NCI-H748 (cell line): ENCODE measurements at regions not wholly inside any gene's neighbourhood (a gene's known extent, or its start where the extent isn't known, plus 50 kb on each side); places are given as distances from the start of the nearest gene placed in this dataset.

ENCODE experiments used
- DNase-seq: peaks from one replicate; lab custom pipeline; 2025; ENCODE audit not compliant: unreplicated experiment; lab: John Stamatoyannopoulos, UW

- DNase-seq, result no peak
Observed at GRCh38 chr18:79608999-79609461, 70.6 kb upstream of the CTDP1 start.

- no peak for DNase-seq
Observed at GRCh38 chr18:79609841-79610281, 69.7 kb upstream of the CTDP1 start.

DNA sequence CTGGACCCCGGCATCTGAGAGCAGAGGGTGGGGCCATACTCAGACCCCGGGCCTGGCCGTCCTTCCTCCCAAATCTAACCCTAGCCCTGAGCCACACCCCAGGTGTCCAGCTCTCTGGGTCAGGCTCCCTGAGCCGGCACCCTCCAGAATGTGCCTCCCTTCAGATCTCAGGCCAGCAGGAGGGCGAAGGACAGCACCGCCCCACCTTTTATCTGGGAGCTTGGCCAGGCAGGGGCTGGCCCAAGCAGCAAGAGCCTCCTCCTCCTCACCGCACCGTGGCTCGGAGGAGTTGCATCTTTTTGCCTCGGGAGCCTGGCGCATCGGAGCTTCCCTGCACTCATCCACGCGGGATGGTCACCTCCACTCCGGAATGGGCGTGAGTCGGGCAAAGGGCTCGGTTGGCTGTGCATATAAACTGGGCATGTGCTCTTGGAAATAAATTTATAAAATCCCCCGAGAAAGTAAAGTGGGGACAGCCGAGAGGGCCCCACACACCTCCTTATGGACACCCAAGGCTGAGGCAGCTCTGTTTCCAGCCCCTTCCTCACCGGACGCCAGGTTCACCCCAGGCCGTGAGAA lies 69.1 kb upstream of the CTDP1 start:
- DNase-seq, result no peak

DNA sequence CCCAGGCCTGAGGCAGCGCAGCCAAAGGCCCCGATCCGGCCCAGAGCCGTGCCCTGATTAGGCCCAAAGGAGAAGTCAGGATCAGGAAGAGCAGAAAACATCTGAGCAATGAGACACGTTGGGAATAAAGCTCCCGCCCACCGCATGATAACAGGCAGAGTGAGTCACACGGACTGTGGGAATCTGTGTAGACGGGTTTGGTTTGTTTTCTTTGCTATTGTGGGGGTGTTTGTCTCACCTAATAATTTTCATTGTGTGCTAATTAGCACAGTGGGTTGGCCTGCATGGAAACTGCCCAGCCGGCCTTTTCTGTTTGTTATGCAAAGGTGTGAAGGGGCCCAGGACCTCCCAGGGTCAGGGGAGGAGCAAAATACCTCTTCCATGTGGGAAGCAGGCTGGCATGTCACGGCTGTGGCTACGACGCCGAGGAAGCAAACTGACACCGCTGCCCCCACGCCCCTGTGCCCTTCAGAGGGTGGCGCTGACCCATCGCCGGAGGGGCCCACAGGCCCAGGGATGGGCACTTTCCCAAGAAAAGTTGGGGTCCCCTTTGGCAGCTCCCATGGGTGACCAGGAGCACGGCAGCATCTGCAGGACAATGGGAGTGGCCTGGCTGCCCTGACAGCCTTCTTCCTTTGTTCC lies 68.4 kb upstream of the CTDP1 start:
- DNase-seq, result peak; percentile 48

- no peak for DNase-seq
Observed at GRCh38 chr18:79612291-79613108, 67.1 kb upstream of the CTDP1 start.

- no peak for DNase-seq
Observed at GRCh38 chr18:79613186-79613931, 66.2 kb upstream of the CTDP1 start.

- no peak for DNase-seq
Observed at GRCh38 chr18:79614211-79614955, 65.2 kb upstream of the CTDP1 start.

DNA sequence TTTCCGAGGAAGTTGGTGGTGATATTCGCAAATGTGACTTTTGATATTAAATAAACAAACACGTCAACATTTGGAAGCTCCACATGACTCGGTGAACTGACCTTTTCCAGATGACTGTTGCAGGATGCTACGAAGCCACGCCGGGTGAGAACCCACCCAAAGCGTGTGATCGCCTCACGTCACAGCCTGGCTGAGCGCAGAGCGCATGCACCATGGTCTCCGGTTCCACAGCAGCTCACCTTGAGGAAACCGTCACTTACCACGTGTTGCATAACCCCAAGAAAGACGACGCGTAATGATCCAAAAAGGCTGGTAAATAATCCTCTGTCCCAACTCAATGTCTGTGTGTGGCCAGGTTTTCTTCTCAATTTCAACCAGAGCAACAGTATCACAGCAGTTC lies 64.5 kb upstream of the CTDP1 start:
- no peak for DNase-seq

DNA sequence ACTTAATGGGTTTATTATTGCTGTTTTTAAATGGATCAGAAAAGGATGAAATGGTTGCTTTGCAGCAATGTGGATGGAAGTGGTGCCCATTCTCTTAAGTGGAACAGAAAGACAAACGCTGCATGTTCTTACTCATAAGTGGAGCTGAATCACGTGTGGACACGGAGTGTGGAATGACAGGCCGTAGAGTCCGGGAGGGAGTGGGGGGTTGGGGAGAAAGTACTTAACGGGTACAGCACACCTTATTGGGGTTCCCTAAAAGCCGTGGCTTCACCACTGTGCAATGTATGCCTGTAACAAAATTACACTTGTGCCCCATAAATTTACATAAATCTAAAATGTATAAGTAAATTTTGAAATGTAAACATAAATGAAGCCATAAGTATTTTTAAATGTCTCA lies 64.0 kb upstream of the CTDP1 start:
- DNase-seq, result no peak

DNA sequence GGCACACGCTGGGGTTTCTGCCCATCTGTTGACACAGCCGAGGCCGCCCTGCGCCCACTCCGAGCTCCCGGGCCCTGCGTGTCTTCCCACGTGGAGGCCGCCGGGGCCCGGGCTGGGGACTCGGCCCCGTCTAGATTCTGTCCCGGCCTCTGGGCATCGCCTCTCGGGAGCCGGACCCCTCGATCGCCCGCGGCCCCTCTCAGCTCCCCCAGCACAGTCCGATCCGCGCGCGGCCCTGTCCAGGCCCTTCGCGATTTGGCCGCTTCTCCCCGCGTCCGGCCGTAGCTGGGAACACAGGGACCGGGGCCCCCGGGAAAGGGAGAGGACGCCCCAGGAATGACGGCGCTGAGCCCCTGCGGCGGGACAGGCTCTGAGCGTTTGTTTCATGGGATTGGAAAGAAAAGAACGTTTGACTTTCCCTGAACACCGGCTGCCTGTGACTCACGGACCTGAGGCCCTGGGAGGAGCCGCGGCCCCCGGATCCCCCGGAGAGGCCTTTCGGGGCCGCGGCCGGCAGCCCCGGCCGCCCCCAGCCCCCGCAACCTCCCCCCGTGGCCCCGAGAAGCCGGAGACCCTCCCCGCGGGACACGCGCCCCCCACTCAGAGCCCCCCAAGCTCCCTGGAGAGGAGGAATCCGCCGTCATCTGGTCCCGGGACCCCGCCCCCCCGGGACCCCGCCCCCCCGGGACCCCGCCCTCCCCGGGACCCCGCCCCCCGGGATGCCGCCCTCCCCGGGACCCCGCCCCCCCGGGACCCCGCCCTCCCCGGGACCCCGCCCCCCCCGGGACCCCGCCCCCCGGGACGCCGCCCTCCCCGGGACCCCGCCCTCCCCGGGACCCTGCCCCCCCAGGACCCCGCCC lies 62.7 kb upstream of the CTDP1 start:
- DNase-seq, result no peak

DNA sequence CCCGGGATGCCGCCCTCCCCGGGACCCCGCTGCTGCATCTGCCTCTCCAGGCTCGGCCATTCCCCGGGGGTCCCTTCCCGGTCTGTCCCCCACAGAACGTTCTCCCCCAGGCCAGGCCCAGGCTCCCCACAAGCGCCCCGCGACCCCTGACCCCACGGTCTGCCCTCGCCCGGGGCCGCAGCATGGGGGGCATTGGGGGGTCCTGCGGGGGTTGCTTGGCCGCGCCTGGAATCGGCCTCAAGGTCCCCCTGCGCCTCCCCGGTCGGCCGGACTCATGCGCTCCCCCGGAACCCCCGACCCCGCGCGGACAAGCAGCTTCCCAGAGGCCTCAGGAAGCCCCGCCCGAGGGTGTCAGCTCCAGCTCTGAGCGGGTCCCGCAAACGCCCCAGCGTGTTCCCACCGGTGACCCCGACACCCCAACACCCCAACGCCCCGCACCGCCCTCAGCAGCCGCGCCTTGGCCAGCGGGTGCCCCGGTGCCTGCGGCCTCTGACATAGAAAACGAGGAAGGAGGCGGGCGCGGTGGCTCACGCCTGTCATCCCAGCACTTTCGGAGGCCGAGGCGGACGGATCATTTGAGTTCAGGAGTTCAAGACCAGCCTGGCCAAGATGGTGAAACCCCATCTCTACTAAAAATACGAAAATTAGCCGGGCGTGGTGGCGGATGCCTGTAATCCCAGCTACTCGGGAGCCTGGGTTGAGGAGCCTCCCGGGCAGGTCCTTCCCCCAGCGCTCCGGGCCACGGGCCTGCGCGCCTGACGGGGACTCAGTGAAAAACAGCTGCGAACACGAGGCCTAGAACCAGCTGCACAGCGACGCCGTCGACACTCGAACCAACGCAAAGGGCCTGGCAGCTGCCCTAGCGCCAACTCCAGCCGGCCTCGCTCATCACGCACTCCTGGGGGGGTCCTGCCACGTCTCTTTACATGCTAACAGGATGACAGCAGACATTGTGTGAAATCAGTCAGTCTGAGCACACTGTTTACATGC lies 61.8 kb upstream of the CTDP1 start:
- DNase-seq, result no peak

DNA sequence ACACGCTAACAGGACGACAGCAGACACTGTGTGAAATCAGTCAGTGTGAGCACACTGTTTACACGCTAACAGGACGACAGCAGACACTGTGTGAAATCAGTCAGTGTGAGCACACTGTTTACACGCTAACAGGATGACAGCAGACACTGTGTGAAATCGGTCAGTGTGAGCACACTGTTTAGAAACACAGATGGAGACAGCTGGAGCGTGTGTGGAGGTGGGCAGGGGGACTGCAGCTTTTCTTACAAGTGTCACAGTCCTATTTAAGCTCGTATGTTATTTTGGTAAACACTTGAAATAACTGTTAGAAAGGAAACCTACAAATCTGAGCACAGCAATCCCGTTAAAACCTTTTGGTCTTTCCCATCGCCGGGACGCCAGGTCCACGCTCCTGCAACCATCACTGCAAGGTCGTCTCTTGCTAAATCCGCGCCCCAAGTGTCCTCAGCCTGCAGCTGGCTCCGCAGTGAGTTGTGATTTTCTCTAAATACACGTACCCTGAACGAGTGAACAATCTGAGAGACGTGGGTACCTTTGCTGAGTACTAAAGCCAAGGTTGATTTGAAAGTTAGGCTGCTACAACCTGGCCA lies 58.9 kb upstream of the CTDP1 start:
- no peak for DNase-seq

GRCh38 chr18:79621501-79621900 lies 58.1 kb upstream of the CTDP1 start:
- no peak for DNase-seq

GRCh38 chr18:79622004-79622403 lies 57.6 kb upstream of the CTDP1 start:
- no peak for DNase-seq

- no peak for DNase-seq
Observed at GRCh38 chr18:79624356-79625170, 55.0 kb upstream of the CTDP1 start.

DNA sequence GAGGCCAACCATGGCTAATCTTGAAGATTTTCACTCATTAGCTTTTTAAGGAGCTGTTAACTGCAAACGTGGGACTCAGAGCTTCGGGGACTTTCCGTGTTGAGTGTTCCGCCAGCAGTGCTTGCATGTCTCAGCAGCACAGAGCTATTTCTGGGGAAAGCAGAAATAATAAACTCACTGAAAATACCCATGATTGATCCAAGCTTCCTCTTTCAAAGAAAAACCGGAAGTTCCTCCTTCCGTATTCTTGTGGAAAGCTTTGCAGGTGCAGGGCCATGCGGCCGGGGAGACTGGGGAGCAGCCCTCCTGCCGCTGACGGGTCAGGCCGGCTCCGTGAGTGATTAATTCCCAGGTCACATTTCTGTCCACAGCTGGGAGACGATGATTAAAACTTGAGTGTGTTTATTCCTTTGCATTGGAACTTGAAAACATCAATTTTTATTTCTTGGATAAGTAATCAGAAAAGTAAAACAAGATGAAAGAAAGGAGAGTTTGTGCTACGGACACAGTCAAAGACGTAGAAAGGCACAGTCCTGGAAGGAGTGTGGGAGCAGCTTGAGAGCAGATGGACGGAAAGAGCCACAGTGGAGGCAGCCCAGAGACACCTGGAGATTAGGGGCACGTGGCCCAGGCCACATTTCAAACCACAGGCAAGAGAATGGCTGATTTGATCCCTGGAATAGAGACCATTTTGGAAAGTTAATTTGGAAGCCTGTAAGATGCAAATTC lies 54.2 kb upstream of the CTDP1 start:
- no peak for DNase-seq
